Heart left ventricle (tissue), 16 donors: ENCODE measurements at regions not wholly inside any gene's neighbourhood (a gene's known extent, or its start where the extent isn't known, plus 50 kb on each side); places are given as distances from the start of the nearest gene placed in this dataset.

Experiments used
- ATAC-seq, 4 donors: fragments of 200-7000 bp; cut with Tn5 transposase; one replicate each; pipeline ENCODE4 v1.9.1; 2020 to 2022; ENCODE audit warnings: moderate library complexity in 4 of 4, mild to moderate bottlenecking in 3 of 4, moderate number of reproducible peaks in 1 of 4
- DNase-seq, 5 donors: peaks; one replicate each; pipeline ENCODE4 v3.0.0-alpha.2; 2020
- H3K27ac ChIP-seq, 12 donors: fragments of 200-600 bp; sonication (generic) in 4 of 12; one replicate each; pipeline versions ENCODE4 v1.5.0 to v1.8.0; 2016 to 2022; ENCODE audit warnings: mild to moderate bottlenecking in 2 of 12
- H3K27me3 ChIP-seq, 9 donors: fragments of 200-600 bp; sonication (generic) in 2 of 9; one replicate each; pipeline versions ENCODE4 v1.5.1 to v1.8.0; 2016 to 2022; ENCODE audit warnings: mild to moderate bottlenecking in 3 of 9
- H3K36me3 ChIP-seq, 9 donors: fragments of 200-600 bp; sonication (generic) in 2 of 9; one replicate each; pipeline versions ENCODE4 v1.5.0 to v1.8.0; 2018 to 2022; ENCODE audit warnings: mild to moderate bottlenecking in 2 of 9
- H3K4me1 ChIP-seq, 12 donors: fragments of 200-600 bp; sonication (generic) in 4 of 12; one replicate each; pipeline versions ENCODE4 v1.5.0 to v1.8.0; 2016 to 2022; ENCODE audit warnings: mild to moderate bottlenecking in 3 of 12
- H3K4me3 ChIP-seq, 12 donors: fragments of 200-600 bp; sonication (generic) in 4 of 12; one replicate each; pipeline versions ENCODE4 v1.5.0 to v1.8.0; 2017 to 2022; ENCODE audit warnings: mild to moderate bottlenecking in 9 of 12, moderate library complexity in 4 of 12
- H3K9me3 ChIP-seq, 12 donors: fragments of 200-600 bp; sonication (generic) in 4 of 12; one replicate each; pipeline versions ENCODE4 v1.5.0 to v1.8.0; 2016 to 2022; ENCODE audit warnings: mild to moderate bottlenecking in 1 of 12
- CTCF ChIP-seq, 12 donors: fragments of 200-600 bp; sonication (generic) in 4 of 12; IDR thresholded peaks; one replicate each; pipeline versions ENCODE4 v1.5.0 to v1.8.0; 2018 to 2022; ENCODE audit warnings: antibody characterized with exemption in 12 of 12, mild to moderate bottlenecking in 5 of 12
- POLR2A ChIP-seq, 2 donors: fragments of 450-650 bp; IDR thresholded peaks; one replicate each; pipeline ENCODE4 v1.6.1; 2017; ENCODE audit warnings: antibody characterized with exemption in 2 of 2, mild to moderate bottlenecking in 2 of 2, moderate library complexity in 2 of 2
- WGBS, 4 donors: extraction: QIAGEN DNeasy Blood & Tissue Kit in 2 of 4; methylation state at CpG; one replicate each; pipeline versions ENCODE4 v1.1.5 to v1.1.7; 2013 to 2018; 5-methylcytosine and 5-hydroxymethylcytosine counted together
- intact Hi-C, 10 donors: fragments of 100-400 bp; cut with DNase I; formaldehyde crosslinking; loops; one replicate each; pipeline versions ENCODE4 v1.11.1 to v1.14.2; 2022
- donor health status: ischemic (EF 13 %, LVEDD 7.1; RV severe dilation, severe dysfunction).
- donor health status: healthy with polysubstance abuse.
- donor health status: DM: no; HTN: yes; CAD: no.
- donor health status: DM: no; HTN: no; CAD: no.
- donor health status: ischemic (EF 25% LVEDD 6.9; RV normal size, moderate dysfunction).
- donor health status: ischemic (EF 25% LVEDD 5.7; RV mildly dilated, moderate dysfunction).
- donor health status: healthy.
- donor health status: DM: yes; HTN: yes; CAD: no.
- donor health status: ischemic (EF 35%, LVEDD 5.7; RV mildly dilated, moderate dysfunction).
- donor health status: nonischemic (EF 11% LVEDD 7.7; RV severe dilation, severe dysfunction).
- donor health status: DM: yes; HTN: yes; CAD: no.
- donor health status: PGD.
- donor health status: ischemic (EF 29% LVEDD 5.4; RV normal size, mild dysfunction).
- donor health status: nonischemic (EF 23%, LVEDD 6.1; RV moderate dilation, normal function).

DNA sequence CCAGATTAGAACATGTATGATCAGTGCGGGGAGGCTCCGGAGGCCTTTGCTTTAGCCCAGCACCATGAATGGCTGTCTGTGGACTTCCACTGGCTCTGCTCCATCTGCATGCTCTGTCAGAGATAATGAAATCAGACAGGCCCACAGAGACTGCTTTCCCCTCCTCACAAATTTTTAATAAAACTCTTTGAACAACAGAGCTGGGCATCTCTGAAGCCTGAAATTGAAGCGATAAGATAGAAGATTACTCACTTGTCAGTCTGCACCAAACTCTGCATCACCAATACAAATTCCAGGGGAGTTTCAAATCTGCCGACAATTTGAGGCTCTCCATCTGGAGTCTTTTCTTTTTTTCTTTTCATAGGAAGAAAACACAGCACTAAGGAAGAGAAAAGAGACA is 110.0 kb downstream of the DYRK2 start:
- 62 to 70% (median 66%) methylated on average over 4 of the region's 4 CpGs for WGBS, 4 donors
- Histone ChIP-seq H3K27ac (peak overlapping the region in 1 of 12 donors; percentile 10), H3K4me3 (no peak overlapping the region), H3K9me3 (no peaks in the 10 kb centered on the region), H3K36me3 (no peaks in the 10 kb centered on the region), H3K27me3 (no peaks in the 10 kb centered on the region), H3K4me1 (peaks cover 0 to 34% (median 4%) of the 10 kb centered on the region in 12 donors)
- no peak for DNase-seq
- ATAC-seq = peak in 2 of 4 donors; percentile 21 to 39
- TF ChIP-seq POLR2A (IDR thresholded peaks at IDR 0.05) (no peak), CTCF (IDR thresholded peaks at IDR 0.05) (no peak)
- intact Hi-C loops = loop anchor here in 1 of 10 donors (10.0 kb wide), 1 partner anchor 104 kb away; no protein-coding TSS in a partner anchor

- Histone ChIP-seq H3K27me3 (no peaks in the 10 kb centered on the region), H3K27ac (no peak overlapping the region), H3K4me3 (no peak overlapping the region), H3K9me3 (no peaks in the 10 kb centered on the region), H3K4me1 (peaks cover 0 to 21% (median 4%) of the 10 kb centered on the region in 12 donors), H3K36me3 (no peaks in the 10 kb centered on the region)
- intact Hi-C loops = loop anchor here in 1 of 10 donors (10.0 kb wide), 1 partner anchor 105 kb away; no protein-coding TSS in a partner anchor
- no peak for ATAC-seq
- 90 to 92% (median 91%) methylated on average over 3 of the region's 3 CpGs for WGBS, 4 donors
- no peak for DNase-seq
- TF ChIP-seq CTCF (IDR thresholded peaks at IDR 0.05) = no peak
- TF ChIP-seq POLR2A (IDR thresholded peaks at IDR 0.05) = no peak
Measured at GRCh38 chr12:67759829-67760228, 111.3 kb downstream of the DYRK2 start.

DNA sequence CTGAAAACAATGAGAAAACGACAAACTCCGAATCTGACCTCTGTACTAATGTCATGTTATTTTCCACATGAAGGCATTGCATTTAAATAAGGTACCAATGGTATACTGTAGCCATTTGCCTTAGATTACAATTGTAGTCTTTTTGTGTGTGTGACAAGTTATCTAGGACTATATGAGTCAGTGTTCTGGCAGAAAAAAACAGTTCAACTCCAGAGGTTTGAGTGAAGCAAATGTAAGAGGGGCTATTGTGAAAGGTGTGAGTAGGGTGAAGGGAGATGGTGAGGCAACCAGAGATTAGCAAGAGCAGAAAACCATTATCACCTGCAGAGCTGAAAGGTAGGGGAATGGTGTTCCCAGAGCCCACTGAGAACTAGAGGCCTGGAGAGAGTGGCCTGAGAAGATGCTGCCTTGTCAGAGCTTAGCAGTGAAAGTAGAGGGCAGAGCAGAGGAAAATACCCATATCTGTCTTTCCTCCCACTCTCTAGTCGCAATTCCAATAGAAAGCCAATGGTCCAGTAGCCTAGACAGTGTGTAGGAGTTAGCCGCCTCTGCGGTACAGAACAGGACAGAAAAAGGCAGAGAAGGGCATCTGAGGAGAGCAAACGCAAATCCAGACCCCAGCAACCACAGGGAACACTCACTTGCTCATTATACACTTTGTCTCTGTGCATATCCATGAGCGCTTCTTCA is 112.2 kb downstream of the DYRK2 start:
- TF ChIP-seq POLR2A (IDR thresholded peaks at IDR 0.05) = no peak
- no peak for TF ChIP-seq CTCF (IDR thresholded peaks at IDR 0.05)

GRCh38 chr12:67761566-67761965 is 113.0 kb downstream of the DYRK2 start:
- H3K27ac ChIP-seq = no peak overlapping the region
- WGBS, 4 donors = 77 to 88% (median 78%) methylated on average over 3 of the region's 3 CpGs
- ATAC-seq (no peak), DNase-seq (no peak)
- H3K4me3 ChIP-seq = no peak overlapping the region
- no peaks in the 10 kb centered on the region for H3K9me3 ChIP-seq
- TF ChIP-seq POLR2A (IDR thresholded peaks at IDR 0.05) = no peak
- TF ChIP-seq CTCF (IDR thresholded peaks at IDR 0.05) = no peak
- peaks cover 0 to 22% (median 5%) of the 10 kb centered on the region in 12 donors for H3K4me1 ChIP-seq
- intact Hi-C loops = no loop called here
- no peaks in the 10 kb centered on the region for H3K36me3 ChIP-seq
- H3K27me3 ChIP-seq = no peaks in the 10 kb centered on the region

More for the DNA sequence above, 112.2 kb downstream of the DYRK2 start:
- Histone ChIP-seq H3K4me3 (no peak overlapping the region), H3K27me3 (no peaks in the 10 kb centered on the region), H3K4me1 (peaks cover 0 to 23% (median 4%) of the 10 kb centered on the region in 12 donors), H3K27ac (peak overlapping the region in 1 of 12 donors; percentile 7), H3K9me3 (no peaks in the 10 kb centered on the region), H3K36me3 (no peaks in the 10 kb centered on the region)
- DNase-seq = no peak
- 86 to 96% (median 93%) methylated on average over 7 of the region's 7 CpGs for WGBS, 4 donors
- intact Hi-C loops = no loop called here
- peak in 1 of 4 donors; percentile 44 for ATAC-seq
